Panc1 (cell line): ENCODE measurements at regions not wholly inside any gene's neighbourhood (a gene's known extent, or its start where the extent isn't known, plus 50 kb on each side); places are given as distances from the start of the nearest gene placed in this dataset.

Source experiments
- ATAC-seq: fragments of 200-7000 bp; cut with Tn5 transposase; 2 replicates; pipeline ENCODE4 v1.9.1; 2020; ENCODE audit warnings: mild to moderate bottlenecking, moderate library complexity
- BruUV-seq: library from RNA; stranded (reverse); fragments of 400-500 nt; replicated peaks from 2 replicates; lab custom pipeline; 2021; lab: Mats Ljungman, UMichigan
- CTCF ChIA-PET: fragments of 300-600 bp; sonication (Branson Sonifier 250); formaldehyde crosslinking; loops from one replicate; lab custom pipeline; 2022; ENCODE audit warnings: antibody characterized with exemption; lab: Charles Lee
- POLR2A ChIA-PET: fragments of 300-600 bp; sonication (Branson Sonifier 250); formaldehyde crosslinking; loops from one replicate; lab custom pipeline; 2022; ENCODE audit warnings: antibody characterized with exemption; lab: Charles Lee
- DNase-seq: peaks from one replicate; pipeline ENCODE4 v3.0.0-alpha.2; 2010; ENCODE audit warnings: low read depth, low spot score
- H3K27ac ChIP-seq: 2 replicates; pipeline ENCODE4 v1.5.1; 2011; ENCODE audit warnings: mild to moderate bottlenecking, low read length, inconsistent platforms
- H3K27me3 ChIP-seq: fragments of 200-500 bp; sonication (Bioruptor generic); 2 replicates; pipeline ENCODE4 v1.6.0; 2014; ENCODE audit warnings: low read length, inconsistent platforms; ENCODE audit not compliant: control insufficient read depth, insufficient read depth
- H3K36me3 ChIP-seq: fragments of 200-500 bp; sonication (Bioruptor generic); 2 replicates; pipeline ENCODE4 v1.5.1; 2014; ENCODE audit warnings: inconsistent platforms, mild to moderate bottlenecking, low read length, moderate library complexity; ENCODE audit not compliant: control insufficient read depth, insufficient read depth
- H3K4me1 ChIP-seq: 2 replicates; pipeline ENCODE4 v1.5.1; 2011; ENCODE audit warnings: inconsistent platforms, mild to moderate bottlenecking, low read length, moderate library complexity; ENCODE audit not compliant: control insufficient read depth, insufficient read depth
- H3K4me3 ChIP-seq, 2 experiments: 2 replicates each; pipeline ENCODE4 v1.5.1; 2011 to 2012; ENCODE audit warnings: low read depth in 2 of 2, low read length in 2 of 2, mild to moderate bottlenecking in 2 of 2, inconsistent platforms in 1 of 2, moderate library complexity in 1 of 2
- H3K9me3 ChIP-seq: fragments of 200-500 bp; sonication (Bioruptor generic); 2 replicates; pipeline ENCODE4 v1.5.1; 2014; ENCODE audit warnings: low read depth, mild to moderate bottlenecking, inconsistent platforms, low read length, moderate library complexity; ENCODE audit not compliant: control insufficient read depth, insufficient read depth
- POLR2AphosphoS5 ChIP-seq: IDR thresholded peaks from 2 replicates; pipeline ENCODE4 v1.6.1; 2012; ENCODE audit warnings: mild to moderate bottlenecking, low read depth, low read length, moderate library complexity
- SIN3A ChIP-seq: IDR thresholded peaks from 2 replicates; pipeline ENCODE4 v1.6.1; 2012; ENCODE audit warnings: low read depth, mild to moderate bottlenecking, low read length, moderate library complexity, borderline replicate concordance; ENCODE audit not compliant: insufficient read depth
- TCF7L2 ChIP-seq: IDR thresholded peaks from 2 replicates; pipeline ENCODE4 v1.6.1; 2011; ENCODE audit warnings: mild to moderate bottlenecking, low read depth, low read length, inconsistent platforms
- in situ Hi-C: cut with HindIII; loops from 2 replicates; pipeline ENCODE4 v1.10.0; 2016; ENCODE audit warnings: low sequenced_read_pairs, low pct_unique_long_range_greater_than_20kb
- intact Hi-C: fragments of 100-400 bp; cut with micrococcal nuclease; formaldehyde crosslinking; loops from one replicate; pipeline ENCODE4 v1.10.0; 2022; ENCODE audit not compliant: unreplicated experiment
- TF ChIP-seq, protein P1 (sequence below): fragments of 450-650 bp; IDR thresholded peaks from 2 replicates; pipeline ENCODE4 v1.5.1; 2017; ENCODE audit warnings: mild to moderate bottlenecking
- TF ChIP-seq, protein P2 (sequence below), 2 experiments: IDR thresholded peaks; 2 replicates each; pipeline ENCODE4 v1.6.1; 2011 to 2012; ENCODE audit warnings: low read depth in 2 of 2, control low read depth in 1 of 2, low read length in 1 of 2, mild to moderate bottlenecking in 1 of 2, moderate library complexity in 1 of 2; ENCODE audit not compliant: insufficient read depth in 1 of 2

GRCh38 chr12:46494424-46494823 is 121.9 kb upstream of the SLC38A2 start:
- CTCF ChIA-PET, result no interaction called here
- no peak overlapping the region for H3K4me3 ChIP-seq
- H3K36me3 ChIP-seq, result no peaks in the 10 kb centered on the region
- ATAC-seq, result peak; percentile 60
- H3K9me3 ChIP-seq, result peaks cover 6% of the 10 kb centered on the region; the same call in 1 of the 2 replicates
- POLR2A ChIA-PET, result no interaction called here
- in situ Hi-C loops (no loop called here), intact Hi-C loops (no loop called here)
- H3K4me1 ChIP-seq, result peaks cover 43% of the 10 kb centered on the region
- no peak for DNase-seq
- BruUV-seq, result no TSS peak
- TF ChIP-seq TCF7L2 (peak; percentile 88), POLR2AphosphoS5 (peak; percentile 35; the same call in 1 of the 2 replicates), SIN3A (no peak)
- H3K27ac ChIP-seq, result peak overlapping the region; percentile 95
- H3K27me3 ChIP-seq, result no peaks in the 10 kb centered on the region

DNA sequence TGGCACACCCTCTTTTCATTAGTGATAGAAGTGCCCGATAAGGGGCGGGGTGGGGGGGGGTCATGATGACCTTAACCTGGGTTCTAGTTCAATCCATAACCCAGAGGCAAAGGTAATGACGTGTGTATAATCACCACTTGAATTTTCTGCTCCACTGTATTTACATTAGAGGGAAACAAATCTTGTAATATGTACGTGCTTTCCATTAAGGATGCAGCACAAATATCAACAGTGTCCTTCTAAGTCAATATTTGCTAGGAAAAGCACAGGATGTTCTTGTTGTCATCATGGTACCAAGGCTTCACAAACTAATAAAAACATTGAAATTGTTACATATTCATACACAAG is 121.2 kb upstream of the SLC38A2 start:
- in situ Hi-C loops, result no loop called here
- H3K27ac ChIP-seq, result peak overlapping the region; percentile 95
- DNase-seq (no peak), ATAC-seq (peak; percentile 11)
- TF ChIP-seq TCF7L2 (no peak), SIN3A (no peak), POLR2AphosphoS5 (no peak)
- TF ChIP-seq, protein P1, sequence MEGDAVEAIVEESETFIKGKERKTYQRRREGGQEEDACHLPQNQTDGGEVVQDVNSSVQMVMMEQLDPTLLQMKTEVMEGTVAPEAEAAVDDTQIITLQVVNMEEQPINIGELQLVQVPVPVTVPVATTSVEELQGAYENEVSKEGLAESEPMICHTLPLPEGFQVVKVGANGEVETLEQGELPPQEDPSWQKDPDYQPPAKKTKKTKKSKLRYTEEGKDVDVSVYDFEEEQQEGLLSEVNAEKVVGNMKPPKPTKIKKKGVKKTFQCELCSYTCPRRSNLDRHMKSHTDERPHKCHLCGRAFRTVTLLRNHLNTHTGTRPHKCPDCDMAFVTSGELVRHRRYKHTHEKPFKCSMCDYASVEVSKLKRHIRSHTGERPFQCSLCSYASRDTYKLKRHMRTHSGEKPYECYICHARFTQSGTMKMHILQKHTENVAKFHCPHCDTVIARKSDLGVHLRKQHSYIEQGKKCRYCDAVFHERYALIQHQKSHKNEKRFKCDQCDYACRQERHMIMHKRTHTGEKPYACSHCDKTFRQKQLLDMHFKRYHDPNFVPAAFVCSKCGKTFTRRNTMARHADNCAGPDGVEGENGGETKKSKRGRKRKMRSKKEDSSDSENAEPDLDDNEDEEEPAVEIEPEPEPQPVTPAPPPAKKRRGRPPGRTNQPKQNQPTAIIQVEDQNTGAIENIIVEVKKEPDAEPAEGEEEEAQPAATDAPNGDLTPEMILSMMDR, result no peak
- H3K27me3 ChIP-seq, result no peaks in the 10 kb centered on the region
- intact Hi-C loops, result no loop called here
- H3K36me3 ChIP-seq, result no peaks in the 10 kb centered on the region
- peaks cover 43% of the 10 kb centered on the region for H3K4me1 ChIP-seq
- peaks cover 6% of the 10 kb centered on the region; the same call in 1 of the 2 replicates for H3K9me3 ChIP-seq
- no peak overlapping the region for H3K4me3 ChIP-seq
- ChIA-PET CTCF (interaction anchor here (0.6 kb wide), 1 partner anchor 63 kb away, joined by 5 read pairs; no protein-coding TSS in a partner anchor), POLR2A (no interaction called here)
- BruUV-seq, result no TSS peak

DNA sequence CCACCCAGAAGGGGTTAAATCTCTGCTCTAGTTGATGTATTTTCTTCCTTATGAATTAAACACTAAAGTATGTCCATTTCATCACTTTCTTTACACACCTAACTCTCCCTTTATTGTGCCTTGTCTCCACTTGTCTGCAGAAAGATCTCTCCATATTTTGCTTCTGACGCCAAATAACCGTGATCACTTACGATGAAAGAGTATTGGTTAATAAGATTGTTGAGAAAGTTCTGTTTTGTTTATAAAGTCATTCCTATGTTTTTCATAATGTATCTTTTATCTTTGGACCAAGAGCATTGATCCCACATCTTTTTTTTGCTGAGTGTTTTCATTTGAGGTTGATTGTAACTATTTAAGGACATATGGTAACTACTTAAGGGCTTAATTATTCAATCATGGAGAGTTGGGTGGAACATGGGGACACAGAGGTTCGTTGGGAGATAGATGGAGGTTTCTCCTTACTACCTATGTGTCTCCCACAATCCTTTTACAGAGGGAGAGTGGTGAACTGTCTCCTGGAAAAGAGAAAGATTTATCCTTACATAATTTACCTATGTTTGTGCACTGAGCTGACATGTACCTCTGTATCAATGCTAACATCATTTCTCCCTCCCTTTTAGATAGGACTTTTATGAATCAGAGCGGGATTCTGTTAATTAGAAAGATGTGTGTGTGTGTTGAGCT is 120.7 kb upstream of the SLC38A2 start:
- TF ChIP-seq SIN3A, result no peak
- no peak for TF ChIP-seq TCF7L2
- TF ChIP-seq, protein P1, result no peak
- TF ChIP-seq, protein P2, sequence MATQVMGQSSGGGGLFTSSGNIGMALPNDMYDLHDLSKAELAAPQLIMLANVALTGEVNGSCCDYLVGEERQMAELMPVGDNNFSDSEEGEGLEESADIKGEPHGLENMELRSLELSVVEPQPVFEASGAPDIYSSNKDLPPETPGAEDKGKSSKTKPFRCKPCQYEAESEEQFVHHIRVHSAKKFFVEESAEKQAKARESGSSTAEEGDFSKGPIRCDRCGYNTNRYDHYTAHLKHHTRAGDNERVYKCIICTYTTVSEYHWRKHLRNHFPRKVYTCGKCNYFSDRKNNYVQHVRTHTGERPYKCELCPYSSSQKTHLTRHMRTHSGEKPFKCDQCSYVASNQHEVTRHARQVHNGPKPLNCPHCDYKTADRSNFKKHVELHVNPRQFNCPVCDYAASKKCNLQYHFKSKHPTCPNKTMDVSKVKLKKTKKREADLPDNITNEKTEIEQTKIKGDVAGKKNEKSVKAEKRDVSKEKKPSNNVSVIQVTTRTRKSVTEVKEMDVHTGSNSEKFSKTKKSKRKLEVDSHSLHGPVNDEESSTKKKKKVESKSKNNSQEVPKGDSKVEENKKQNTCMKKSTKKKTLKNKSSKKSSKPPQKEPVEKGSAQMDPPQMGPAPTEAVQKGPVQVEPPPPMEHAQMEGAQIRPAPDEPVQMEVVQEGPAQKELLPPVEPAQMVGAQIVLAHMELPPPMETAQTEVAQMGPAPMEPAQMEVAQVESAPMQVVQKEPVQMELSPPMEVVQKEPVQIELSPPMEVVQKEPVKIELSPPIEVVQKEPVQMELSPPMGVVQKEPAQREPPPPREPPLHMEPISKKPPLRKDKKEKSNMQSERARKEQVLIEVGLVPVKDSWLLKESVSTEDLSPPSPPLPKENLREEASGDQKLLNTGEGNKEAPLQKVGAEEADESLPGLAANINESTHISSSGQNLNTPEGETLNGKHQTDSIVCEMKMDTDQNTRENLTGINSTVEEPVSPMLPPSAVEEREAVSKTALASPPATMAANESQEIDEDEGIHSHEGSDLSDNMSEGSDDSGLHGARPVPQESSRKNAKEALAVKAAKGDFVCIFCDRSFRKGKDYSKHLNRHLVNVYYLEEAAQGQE (IDR thresholded peaks at IDR 0.05; ENCODE audit: insufficient read depth in 1 of 2, low read depth in 2 of 2, low read length in 1 of 2), result no peak
- TF ChIP-seq POLR2AphosphoS5, result no peak
- H3K4me3 ChIP-seq, result no peak overlapping the region; a peak in 1 of 4 replicates
- no peaks in the 10 kb centered on the region for H3K27me3 ChIP-seq
- ChIA-PET CTCF (interaction anchor here (0.6 kb wide), 1 partner anchor 62 kb away, joined by 5 read pairs; no protein-coding TSS in a partner anchor), POLR2A (no interaction called here)
- in situ Hi-C loops, result no loop called here
- H3K27ac ChIP-seq, result peak overlapping the region; percentile 95
- peaks cover 3% of the 10 kb centered on the region; the same call in 1 of the 2 replicates for H3K9me3 ChIP-seq
- no TSS peak for BruUV-seq
- intact Hi-C loops, result no loop called here
- DNase-seq (peak; percentile 41), ATAC-seq (peak; percentile 34; the same call in 1 of the 2 replicates)
- peaks cover 43% of the 10 kb centered on the region for H3K4me1 ChIP-seq
- H3K36me3 ChIP-seq, result no peaks in the 10 kb centered on the region
